HCT116 (cell line): ENCODE measurements at regions not wholly inside any gene's neighbourhood (a gene's known extent, or its start where the extent isn't known, plus 50 kb on each side); places are given as distances from the start of the nearest gene placed in this dataset.

Experiments
- ATAC-seq: fragments of 200-7000 bp; cut with Tn5 transposase; 2 replicates; pipeline ENCODE4 v1.9.1; 2020; ENCODE audit warnings: mild to moderate bottlenecking, moderate library complexity
- BruUV-seq: library from RNA; stranded (reverse); fragments of 400-500 nt; replicated peaks from 2 replicates; lab custom pipeline; 2021; lab: Mats Ljungman, UMichigan
- CTCF ChIA-PET: fragments of 300-600 bp; sonication (Branson Sonifier 250); formaldehyde crosslinking; loops from one replicate; lab custom pipeline; 2021; ENCODE audit warnings: antibody characterized with exemption; lab: Charles Lee
- POLR2A ChIA-PET: fragments of 300-600, 350-600 bp; sonication (Branson Sonifier 250); formaldehyde crosslinking; loops from one replicate; lab custom pipeline; 2021; ENCODE audit warnings: antibody characterized with exemption; lab: Charles Lee
- RAD21 ChIA-PET, 2 experiments: fragments of 300-600 bp; sonication (Branson Sonifier 250); formaldehyde crosslinking; loops; one replicate each; lab custom pipeline; 2023; ENCODE audit warnings: low total read pairs in 2 of 2; ENCODE audit not compliant: uncharacterized antibody in 2 of 2, unreplicated experiment in 2 of 2, low non-redundant PET in 1 of 2; lab: Charles Lee
- DNase-seq: peaks from one replicate; pipeline ENCODE4 v3.0.0-alpha.2; 2010; ENCODE audit warnings: low read depth, low spot score
- H2AFZ ChIP-seq: fragments of 200-600 bp; shearing (Covaris generic), sonication (generic); 2 replicates; pipeline ENCODE4 v1.6.1; 2017; ENCODE audit warnings: low read depth, mixed run types, mixed read lengths, antibody characterized with exemption, low read length; ENCODE audit not compliant: poor library complexity, severe bottlenecking
- H3K27ac ChIP-seq: 2 replicates; pipeline ENCODE4 v1.5.1; 2012; ENCODE audit warnings: low read depth, low read length
- H3K27me3 ChIP-seq: fragments of 200-600 bp; sonication (generic); 2 replicates; pipeline ENCODE4 v1.6.1; 2016; ENCODE audit warnings: mixed run types, low read length, mixed read lengths; ENCODE audit not compliant: insufficient read depth
- H3K36me3 ChIP-seq, 2 experiments: fragments of 200-500 bp in 1 of 2; fragments of 200-600 bp in 1 of 2; sonication (Bioruptor generic) in 1 of 2; sonication (generic) in 1 of 2; 2 replicates each; pipeline versions ENCODE4 v1.5.1 to v1.6.1; 2014 to 2016; ENCODE audit warnings: low read length in 2 of 2, inconsistent platforms in 1 of 2, mixed read lengths in 1 of 2, mixed run types in 1 of 2; ENCODE audit not compliant: insufficient read depth in 2 of 2, control insufficient read depth in 1 of 2
- H3K4me1 ChIP-seq, 2 experiments: fragments of 200-600 bp in 1 of 2; sonication (generic) in 1 of 2; 2 replicates each; pipeline versions ENCODE4 v1.5.1 to v1.6.1; 2012 to 2017; ENCODE audit warnings: low read length in 2 of 2, inconsistent platforms in 1 of 2, mild to moderate bottlenecking in 1 of 2, mixed read lengths in 1 of 2, mixed run types in 1 of 2, moderate library complexity in 1 of 2; ENCODE audit not compliant: insufficient read depth in 2 of 2, control insufficient read depth in 1 of 2
- H3K4me2 ChIP-seq: fragments of 200-600 bp; sonication (generic); 2 replicates; pipeline ENCODE4 v1.6.1; 2017; ENCODE audit warnings: mixed run types, low read length, mixed read lengths
- H3K4me3 ChIP-seq, 2 experiments: fragments of 200-600 bp in 1 of 2; sonication (generic) in 1 of 2; replicated peaks in 1 of 2; 2 replicates each; pipeline ENCODE4 v1.5.1; 2011 to 2016; ENCODE audit warnings: low read length in 2 of 2, control low read depth in 1 of 2, low read depth in 1 of 2, mild to moderate bottlenecking in 1 of 2, mixed read lengths in 1 of 2, mixed run types in 1 of 2
- H3K79me2 ChIP-seq: fragments of 200-600 bp; sonication (generic); 2 replicates; pipeline ENCODE4 v1.6.1; 2017; ENCODE audit warnings: mild to moderate bottlenecking, mixed run types, low read length, moderate library complexity, mixed read lengths; ENCODE audit not compliant: insufficient read depth
- H3K9ac ChIP-seq: fragments of 200-600 bp; sonication (generic); 2 replicates; pipeline ENCODE4 v1.6.1; 2016; ENCODE audit warnings: low read length, mixed read lengths
- H3K9me2 ChIP-seq: fragments of 200-600 bp; sonication (generic), shearing (Covaris generic); 2 replicates; pipeline ENCODE4 v1.6.1; 2017; ENCODE audit warnings: mixed run types, mild to moderate bottlenecking, moderate library complexity; ENCODE audit not compliant: insufficient read depth
- H3K9me3 ChIP-seq, 2 experiments: fragments of 200-500 bp in 1 of 2; fragments of 200-600 bp in 1 of 2; sonication (Bioruptor generic) in 1 of 2; sonication (generic) in 1 of 2; 2 replicates each; pipeline ENCODE4 v1.6.1; 2014 to 2017; ENCODE audit warnings: low read length in 2 of 2, mixed read lengths in 2 of 2, inconsistent platforms in 1 of 2, low read depth in 1 of 2, mild to moderate bottlenecking in 1 of 2, mixed run types in 1 of 2, moderate library complexity in 1 of 2; ENCODE audit not compliant: control insufficient read depth in 1 of 2, insufficient read depth in 1 of 2
- H4K20me1 ChIP-seq: fragments of 200-600 bp; sonication (generic), shearing (Covaris generic); 2 replicates; pipeline ENCODE4 v1.6.1; 2017; ENCODE audit warnings: mixed run types, mild to moderate bottlenecking, moderate library complexity; ENCODE audit not compliant: insufficient read depth
- CBX3 ChIP-seq: IDR thresholded peaks from 2 replicates; pipeline ENCODE4 v1.6.1; 2012; ENCODE audit warnings: low read depth
- CEBPB ChIP-seq: IDR thresholded peaks from 2 replicates; pipeline ENCODE4 v1.6.1; 2012; ENCODE audit warnings: low read depth
- ELF1 ChIP-seq: IDR thresholded peaks from 2 replicates; pipeline ENCODE4 v1.6.1; 2012; ENCODE audit warnings: low read depth, borderline replicate concordance
- MAX ChIP-seq: IDR thresholded peaks from 2 replicates; pipeline ENCODE4 v1.6.1; 2012
- POLR2A ChIP-seq: IDR thresholded peaks from 2 replicates; pipeline ENCODE4 v1.7.0; 2011; ENCODE audit warnings: borderline replicate concordance; ENCODE audit not compliant: insufficient read depth, insufficient read length; ENCODE audit errors: extremely low read depth
- SIN3A ChIP-seq: IDR thresholded peaks from 2 replicates; pipeline ENCODE4 v1.6.1; 2012; ENCODE audit warnings: low read depth
- TCF7L2 ChIP-seq: IDR thresholded peaks from 2 replicates; pipeline ENCODE4 v1.7.0; 2011; ENCODE audit warnings: borderline replicate concordance, inconsistent platforms; ENCODE audit not compliant: insufficient read depth, insufficient read length; ENCODE audit errors: extremely low read depth
- YY1 ChIP-seq: IDR thresholded peaks from 2 replicates; pipeline ENCODE4 v1.6.1; 2011; ENCODE audit warnings: low read length, low read depth, moderate library complexity, mild to moderate bottlenecking; ENCODE audit not compliant: insufficient replicate concordance; ENCODE audit errors: extremely low read depth
- ZBTB33 ChIP-seq: IDR thresholded peaks from 2 replicates; pipeline ENCODE4 v1.6.1; 2011; ENCODE audit warnings: mild to moderate bottlenecking, low read length, moderate library complexity; ENCODE audit not compliant: insufficient replicate concordance; ENCODE audit errors: extremely low read depth
- intact Hi-C: fragments of 100-400 bp; cut with micrococcal nuclease; formaldehyde crosslinking; loops from 2 replicates; pipeline ENCODE4 v1.10.0; 2022

GRCh38 chr5:167063788-167064187 lies 1227.7 kb upstream of the WWC1 start:
- H3K4me1 ChIP-seq: no peaks in the 10 kb centered on the region
- ChIA-PET POLR2A (no interaction called here), RAD21 (no interaction called here), CTCF (no interaction called here)
- H3K27ac ChIP-seq: no peak overlapping the region
- H3K79me2 ChIP-seq: no peaks in the 10 kb centered on the region
- no peak overlapping the region for H3K9ac ChIP-seq
- ATAC-seq (no peak), DNase-seq (no peak)
- no peak overlapping the region for H2AFZ ChIP-seq
- H3K9me3 ChIP-seq: peaks cover 0 to 5% of the 10 kb centered on the region in 2 experiments; a peak in 1 of 4 replicates
- no peaks in the 10 kb centered on the region for H3K9me2 ChIP-seq
- TF ChIP-seq ZBTB33 (no peak), SIN3A (no peak), CBX3 (no peak), MAX (no peak), POLR2A (no peak), ELF1 (no peak), CEBPB (no peak), TCF7L2 (no peak), YY1 (no peak)
- H3K27me3 ChIP-seq: no peaks in the 10 kb centered on the region
- no TSS peak for BruUV-seq
- no peaks in the 10 kb centered on the region for H4K20me1 ChIP-seq
- H3K4me2 ChIP-seq: no peak overlapping the region
- intact Hi-C loops: no loop called here
- H3K4me3 ChIP-seq: no peak overlapping the region
- H3K36me3 ChIP-seq: no peaks in the 10 kb centered on the region
